VCaP (cell line): ENCODE measurements at regions not wholly inside any gene's neighbourhood (a gene's known extent, or its start where the extent isn't known, plus 50 kb on each side); places are given as distances from the start of the nearest gene placed in this dataset.
"Not testable (repeated sequence)": the region's sequence is repeated elsewhere in the genome, so short reads cannot be mapped to it uniquely, and the experiment has no call there.

Source experiments
- H3K27ac ChIP-seq: fragments of 450-650 bp; 2 replicates; pipeline ENCODE4 v1.5.1; 2017
- TF ChIP-seq, protein P1 (sequence below): fragments of 450-650 bp; conservative IDR thresholded peaks from 2 replicates; pipeline ENCODE4 v1.5.1; 2017; ENCODE audit warnings: mild to moderate bottlenecking, moderate library complexity

DNA sequence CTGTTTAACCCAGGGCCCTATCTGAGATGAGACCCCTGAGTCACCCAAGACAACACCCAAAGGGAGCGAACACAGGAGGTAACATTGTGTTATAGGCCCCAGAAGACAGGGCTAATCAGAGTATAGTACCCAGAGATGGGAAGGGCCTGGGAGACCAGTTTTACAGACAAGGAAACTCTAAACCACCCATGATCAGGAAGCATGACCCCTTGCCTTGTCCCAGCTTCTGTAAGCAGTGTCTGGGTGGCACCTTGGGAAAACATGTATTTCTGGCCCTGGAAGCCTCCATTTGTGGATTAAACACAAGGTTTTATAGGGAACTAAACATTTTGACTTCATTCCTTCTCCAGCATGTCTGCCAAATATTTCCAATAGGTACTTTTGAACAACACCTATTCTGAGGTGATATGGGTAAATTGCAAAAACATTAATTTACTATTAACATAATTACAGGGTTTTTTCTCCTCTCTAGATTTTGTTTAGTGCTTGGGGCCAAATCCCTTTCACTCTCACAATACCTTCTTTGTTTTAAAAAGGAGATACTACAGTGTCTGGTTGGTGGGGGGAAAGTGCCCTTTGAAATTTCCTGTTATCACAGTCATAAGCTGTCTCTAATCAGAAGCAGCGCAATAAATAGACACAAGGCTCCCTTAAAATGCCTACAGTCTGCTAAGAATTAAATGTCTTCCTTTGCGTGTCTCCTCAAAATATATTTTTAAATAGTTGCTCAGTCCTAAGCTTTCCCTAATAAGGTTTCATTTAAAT lies 341.1 kb downstream of the BCL11A start:
- TF ChIP-seq, protein P1, sequence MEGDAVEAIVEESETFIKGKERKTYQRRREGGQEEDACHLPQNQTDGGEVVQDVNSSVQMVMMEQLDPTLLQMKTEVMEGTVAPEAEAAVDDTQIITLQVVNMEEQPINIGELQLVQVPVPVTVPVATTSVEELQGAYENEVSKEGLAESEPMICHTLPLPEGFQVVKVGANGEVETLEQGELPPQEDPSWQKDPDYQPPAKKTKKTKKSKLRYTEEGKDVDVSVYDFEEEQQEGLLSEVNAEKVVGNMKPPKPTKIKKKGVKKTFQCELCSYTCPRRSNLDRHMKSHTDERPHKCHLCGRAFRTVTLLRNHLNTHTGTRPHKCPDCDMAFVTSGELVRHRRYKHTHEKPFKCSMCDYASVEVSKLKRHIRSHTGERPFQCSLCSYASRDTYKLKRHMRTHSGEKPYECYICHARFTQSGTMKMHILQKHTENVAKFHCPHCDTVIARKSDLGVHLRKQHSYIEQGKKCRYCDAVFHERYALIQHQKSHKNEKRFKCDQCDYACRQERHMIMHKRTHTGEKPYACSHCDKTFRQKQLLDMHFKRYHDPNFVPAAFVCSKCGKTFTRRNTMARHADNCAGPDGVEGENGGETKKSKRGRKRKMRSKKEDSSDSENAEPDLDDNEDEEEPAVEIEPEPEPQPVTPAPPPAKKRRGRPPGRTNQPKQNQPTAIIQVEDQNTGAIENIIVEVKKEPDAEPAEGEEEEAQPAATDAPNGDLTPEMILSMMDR = no peak

DNA sequence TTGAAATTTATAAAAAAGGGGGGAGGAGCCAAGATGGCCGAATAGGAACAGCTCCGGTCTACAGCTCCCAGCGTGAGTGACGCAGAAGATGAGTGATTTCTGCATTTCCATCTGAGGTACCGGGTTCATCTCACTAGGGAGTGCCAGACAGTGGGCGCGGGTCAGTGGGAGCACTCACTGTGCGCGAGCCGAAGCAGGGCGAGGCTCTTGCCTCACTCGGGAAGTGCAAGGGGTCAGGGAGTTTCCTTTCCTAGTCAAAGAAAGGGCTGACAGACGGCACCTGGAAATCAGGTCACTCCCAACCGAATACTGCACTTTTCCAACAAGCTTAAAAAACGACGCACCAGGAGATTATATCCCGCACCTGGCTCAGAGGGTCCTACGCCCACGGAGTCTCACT lies 364.4 kb downstream of the BCL11A start:
- not testable (repeated sequence) for H3K27ac ChIP-seq

More for the DNA sequence above, 341.1 kb downstream of the BCL11A start:
- H3K27ac ChIP-seq = no peak overlapping the region

DNA sequence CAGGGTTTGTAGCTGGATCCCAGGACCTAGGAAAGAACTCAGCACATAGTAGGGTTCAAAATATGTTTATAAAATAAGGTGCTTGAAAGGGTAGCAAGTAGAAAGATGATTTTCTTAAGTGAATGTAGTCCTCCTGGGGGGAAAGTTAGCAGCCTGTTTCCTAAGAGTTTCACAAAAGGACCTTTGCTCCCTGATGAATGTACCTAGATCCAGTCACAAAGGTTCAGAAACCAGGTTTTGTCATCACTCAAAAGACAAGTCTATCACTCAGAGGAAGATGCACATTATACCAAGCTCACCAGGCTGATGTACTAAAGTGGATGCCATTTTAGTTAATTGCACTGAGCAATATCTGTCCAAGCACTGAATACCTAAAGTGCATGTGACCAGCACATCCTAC lies 378.2 kb downstream of the BCL11A start:
- no peak overlapping the region for H3K27ac ChIP-seq
- TF ChIP-seq, protein P1 = no peak

DNA sequence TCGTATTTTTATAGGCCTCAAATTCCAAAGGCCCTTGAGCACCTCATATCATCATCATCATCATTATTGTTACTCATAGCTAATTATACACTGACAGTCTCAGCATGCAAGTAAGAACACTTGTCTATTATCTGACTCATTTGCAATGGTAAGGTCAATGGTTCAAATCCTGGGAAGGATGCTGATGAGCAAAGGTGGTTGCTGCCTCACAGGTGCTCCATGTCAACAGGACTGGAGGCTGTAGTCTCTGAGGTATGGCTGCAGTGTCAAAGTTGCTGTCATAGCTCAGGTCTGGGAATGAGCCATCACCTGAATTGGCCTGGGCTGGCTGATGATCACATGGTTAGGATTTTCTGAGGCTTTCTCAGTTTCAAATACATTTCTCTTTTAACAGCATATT lies 379.3 kb downstream of the BCL11A start:
- no peak overlapping the region for H3K27ac ChIP-seq
- TF ChIP-seq, protein P1 = no peak

DNA sequence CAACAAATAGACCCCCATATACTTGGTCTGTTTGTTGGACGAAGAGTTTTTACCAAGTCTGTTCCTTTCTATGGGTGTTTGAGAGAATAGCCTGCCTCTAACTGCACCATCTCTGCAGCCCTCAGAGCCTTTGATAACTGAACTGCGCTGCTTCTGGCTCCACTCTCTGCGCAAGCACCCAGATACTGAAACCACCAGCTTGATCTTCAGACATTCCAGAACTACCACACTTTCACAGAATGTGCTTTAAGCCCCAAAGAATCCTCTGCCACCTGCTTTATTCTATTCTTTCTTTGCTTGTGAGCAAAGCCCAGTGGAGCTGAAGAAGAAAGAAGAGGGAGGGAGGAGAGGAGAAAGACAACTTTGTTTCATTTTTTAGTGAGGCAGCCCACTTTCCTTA lies 380.7 kb downstream of the BCL11A start:
- no peak overlapping the region for H3K27ac ChIP-seq
- TF ChIP-seq, protein P1 = no peak

DNA sequence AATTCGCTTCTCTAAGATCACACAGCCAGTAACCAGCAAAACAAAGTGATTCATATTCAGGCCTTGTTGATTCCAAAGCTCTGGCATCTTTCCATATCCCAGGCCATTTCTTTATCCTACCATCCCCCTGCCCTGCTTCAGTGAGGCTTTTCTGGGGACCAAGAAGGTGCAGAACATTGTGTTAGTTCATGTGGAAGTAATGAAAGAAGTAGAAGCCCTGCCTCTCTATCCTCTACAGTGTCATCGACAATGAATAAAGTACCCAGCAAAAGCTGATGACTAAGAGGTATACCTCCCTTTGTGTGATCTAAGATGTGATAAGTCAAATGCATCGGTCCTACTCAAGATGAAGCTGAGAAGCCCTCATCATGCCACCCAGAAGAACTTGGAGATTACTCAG lies 383.2 kb downstream of the BCL11A start:
- no peak overlapping the region for H3K27ac ChIP-seq
- TF ChIP-seq, protein P1 = no peak

DNA sequence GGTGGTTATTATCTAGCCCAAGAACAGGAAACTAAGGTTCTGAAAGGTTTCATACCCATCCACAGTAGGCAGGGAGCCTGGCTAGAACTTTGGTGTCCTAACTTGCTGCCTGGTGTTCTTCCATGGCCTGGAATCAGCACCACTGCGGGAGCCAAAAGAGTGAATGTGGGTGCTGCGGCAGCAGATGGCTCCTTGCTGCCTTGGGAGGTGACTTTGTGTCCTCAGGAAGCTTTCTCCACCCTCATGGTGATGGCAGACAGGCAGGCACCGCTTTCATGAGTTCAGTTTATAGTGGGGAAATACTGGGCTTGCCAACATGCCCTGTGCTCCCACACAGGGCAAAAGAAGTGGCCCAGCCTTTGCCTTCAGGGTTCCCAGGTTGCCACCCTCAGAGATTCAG lies 385.2 kb downstream of the BCL11A start:
- no peak overlapping the region for H3K27ac ChIP-seq
- TF ChIP-seq, protein P1 = no peak

DNA sequence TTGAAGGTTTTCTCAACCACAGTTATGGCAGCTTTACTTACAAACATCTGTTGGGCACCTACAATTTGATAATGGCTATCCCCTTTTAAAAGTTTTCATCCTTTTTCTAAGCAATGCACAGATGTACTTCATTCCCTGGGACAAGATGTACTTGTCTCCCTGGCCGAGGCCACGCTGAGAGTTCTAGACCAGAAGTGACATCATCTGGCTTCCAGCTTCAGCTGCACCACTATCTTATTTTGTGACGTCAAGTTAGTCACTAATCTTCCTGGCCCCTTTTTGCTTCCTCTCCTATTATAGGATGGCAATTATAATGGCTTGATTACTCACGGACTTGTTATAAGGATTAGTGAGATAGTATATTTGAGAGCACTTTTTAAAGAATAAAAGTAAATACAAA lies 386.4 kb downstream of the BCL11A start:
- TF ChIP-seq, protein P1 = no peak
- no peak overlapping the region for H3K27ac ChIP-seq
